ENCODE measurements at regions not wholly inside any gene's neighbourhood (a gene's known extent, or its start where the extent isn't known, plus 50 kb on each side); places are given as distances from the start of the nearest gene placed in this dataset.

DNA sequence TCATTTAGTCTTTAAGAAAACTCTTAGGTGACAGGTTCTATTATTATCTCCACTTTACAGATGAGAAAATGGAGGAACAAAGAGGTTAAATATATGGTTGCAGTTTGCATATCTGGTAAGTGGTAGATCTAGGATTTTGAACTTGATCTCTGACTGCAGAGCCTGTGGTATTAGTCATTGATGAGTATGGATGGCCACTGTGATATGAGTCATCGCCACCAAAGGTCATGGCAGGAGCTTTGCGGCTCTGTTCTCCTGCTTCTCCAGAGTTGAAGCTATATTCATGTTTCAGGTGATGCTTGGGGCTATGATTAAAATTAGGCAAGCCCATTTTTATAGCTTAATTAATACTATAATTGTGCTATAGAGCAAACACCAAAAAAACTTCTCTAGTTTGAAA, 306.2 kb upstream of the DPPA4 start:
- Histone ChIP-seq H3K9me3 (ENCODE audit: severe bottlenecking) (no peaks in the 10 kb centered on the region), H3K4me3 (ENCODE audit: low read depth, low read length) (no peak overlapping the region), H3K27ac (no peak overlapping the region), H3K27me3 (ENCODE audit: insufficient read depth, low read depth, severe bottlenecking) (no peaks in the 10 kb centered on the region), H3K36me3 (no peaks in the 10 kb centered on the region)
- no peak for DNase-seq
- no peak for TF ChIP-seq CTCF (IDR thresholded peaks at IDR 0.05; ENCODE audit: low read depth, low read length)

DNA sequence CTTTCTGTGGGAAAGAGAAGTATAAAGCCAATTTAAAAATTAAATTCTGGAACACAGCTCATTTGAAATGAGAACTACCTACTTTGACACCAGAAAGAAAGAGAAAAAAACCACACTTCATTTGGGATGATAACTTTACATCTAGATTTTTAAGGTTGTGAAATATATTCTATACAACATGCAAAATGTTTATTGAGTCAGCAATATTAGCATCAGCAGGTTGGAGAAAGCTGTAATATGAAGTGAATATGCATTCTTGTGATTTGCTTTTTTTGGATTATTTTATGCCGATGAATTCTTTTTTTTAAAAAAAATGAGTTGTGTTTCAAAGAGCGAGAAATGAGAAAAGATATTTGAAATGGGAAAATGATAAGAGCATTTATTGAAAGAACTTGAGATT, 307.0 kb upstream of the DPPA4 start:
- Histone ChIP-seq H3K36me3 (no peaks in the 10 kb centered on the region), H3K9me3 (ENCODE audit: severe bottlenecking) (no peaks in the 10 kb centered on the region), H3K27me3 (ENCODE audit: insufficient read depth, low read depth, severe bottlenecking) (no peaks in the 10 kb centered on the region), H3K4me3 (ENCODE audit: low read depth, low read length) (no peak overlapping the region), H3K27ac (no peak overlapping the region)
- TF ChIP-seq CTCF (IDR thresholded peaks at IDR 0.05; ENCODE audit: low read depth, low read length) = no peak
- DNase-seq = no peak

DNA sequence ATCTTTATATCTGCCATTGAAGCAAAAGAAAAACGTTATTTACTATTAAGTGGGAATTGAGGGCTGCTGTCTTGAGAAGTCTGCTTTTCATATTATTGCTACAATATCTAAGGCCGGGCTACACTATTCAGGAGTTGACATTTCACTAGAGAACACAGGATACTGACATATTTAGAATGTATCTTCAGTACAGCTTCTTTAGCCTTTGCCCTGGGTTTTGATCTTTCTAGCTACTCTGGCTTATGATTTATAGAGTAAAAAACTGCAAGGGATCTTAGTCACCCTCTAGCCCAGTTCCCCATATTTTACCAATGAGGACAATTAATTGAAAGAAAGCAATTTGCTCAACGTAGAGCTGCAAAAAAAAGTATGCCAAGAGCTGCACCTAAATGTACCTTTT, 307.4 kb upstream of the DPPA4 start:
- TF ChIP-seq CTCF (IDR thresholded peaks at IDR 0.05; ENCODE audit: low read depth, low read length) = no peak

DNA sequence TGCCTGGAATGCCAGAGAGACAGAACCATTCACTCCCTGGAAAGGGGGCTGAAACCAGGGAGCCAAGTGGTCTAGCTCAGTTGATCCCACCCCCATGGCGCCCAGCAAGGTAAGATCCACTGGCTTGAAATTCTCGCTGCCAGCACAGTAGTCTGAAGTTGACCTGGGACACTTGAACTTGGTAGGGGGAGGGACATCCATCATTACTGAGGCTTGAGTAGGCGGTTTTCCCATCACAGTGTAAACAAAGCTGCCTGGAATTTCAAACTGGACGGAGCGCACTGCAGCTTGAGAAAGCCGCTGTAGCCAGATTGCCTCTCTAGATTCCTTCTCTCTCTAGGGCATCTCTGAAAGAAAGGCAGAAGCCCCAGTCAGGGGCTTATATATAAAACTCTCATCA, 310.7 kb upstream of the DPPA4 start:
- no peak for DNase-seq

More for the DNA sequence above, 307.4 kb upstream of the DPPA4 start:
- Histone ChIP-seq H3K36me3 (no peaks in the 10 kb centered on the region), H3K9me3 (ENCODE audit: severe bottlenecking) (no peaks in the 10 kb centered on the region), H3K27ac (no peak overlapping the region), H3K27me3 (ENCODE audit: insufficient read depth, low read depth, severe bottlenecking) (no peaks in the 10 kb centered on the region), H3K4me3 (ENCODE audit: low read depth, low read length) (no peak overlapping the region)
- no peak for DNase-seq

GRCh38 chr3:109656225-109656624, 318.9 kb upstream of the DPPA4 start:
- Histone ChIP-seq H3K27me3 (ENCODE audit: insufficient read depth, low read depth, severe bottlenecking) (no peaks in the 10 kb centered on the region), H3K4me3 (ENCODE audit: low read depth, low read length) (no peak overlapping the region), H3K36me3 (no peaks in the 10 kb centered on the region), H3K9me3 (ENCODE audit: severe bottlenecking) (peaks cover 2% of the 10 kb centered on the region), H3K27ac (no peak overlapping the region)
- DNase-seq = no peak
- no peak for TF ChIP-seq CTCF (IDR thresholded peaks at IDR 0.05; ENCODE audit: low read depth, low read length)

More for the DNA sequence above, 310.7 kb upstream of the DPPA4 start:
- no peak overlapping the region for H3K4me3 ChIP-seq (ENCODE audit: low read depth, low read length)
- H3K27me3 ChIP-seq (ENCODE audit: insufficient read depth, low read depth, severe bottlenecking) = no peaks in the 10 kb centered on the region
- no peak overlapping the region for H3K27ac ChIP-seq
- H3K9me3 ChIP-seq (ENCODE audit: severe bottlenecking) = peaks cover 2% of the 10 kb centered on the region
- no peaks in the 10 kb centered on the region for H3K36me3 ChIP-seq
- no peak for TF ChIP-seq CTCF (IDR thresholded peaks at IDR 0.05; ENCODE audit: low read depth, low read length)

DNA sequence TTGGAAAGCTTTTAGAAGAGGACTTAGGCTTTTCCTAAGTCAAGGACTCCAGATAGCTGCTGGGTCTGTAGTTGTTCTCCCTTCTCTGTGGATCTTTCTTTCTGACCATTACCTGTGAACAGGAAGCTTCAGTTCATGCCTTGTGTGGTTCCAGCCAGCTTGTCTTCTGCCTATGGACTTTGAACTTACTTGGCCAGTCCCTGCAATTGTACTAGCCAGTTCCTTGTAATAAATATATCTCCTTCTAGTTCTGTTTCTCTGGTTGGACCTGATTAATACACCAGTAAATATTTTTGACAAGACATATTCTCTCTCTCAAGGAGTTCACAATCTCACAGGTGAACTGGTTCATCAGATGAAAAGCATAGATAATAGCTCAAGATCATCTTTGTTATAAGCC, 341.3 kb upstream of the DPPA4 start:
- Histone ChIP-seq H3K4me3 (ENCODE audit: low read depth, low read length) (no peak overlapping the region), H3K27me3 (ENCODE audit: insufficient read depth, low read depth, severe bottlenecking) (no peaks in the 10 kb centered on the region), H3K9me3 (ENCODE audit: severe bottlenecking) (no peaks in the 10 kb centered on the region), H3K27ac (no peak overlapping the region), H3K36me3 (no peaks in the 10 kb centered on the region)
- DNase-seq = no peak
- TF ChIP-seq CTCF (IDR thresholded peaks at IDR 0.05; ENCODE audit: low read depth, low read length) = no peak

All from WERI-Rb-1 (cell line).